Spleen (tissue), 11 donors: ENCODE measurements at regions not wholly inside any gene's neighbourhood (a gene's known extent, or its start where the extent isn't known, plus 50 kb on each side); places are given as distances from the start of the nearest gene placed in this dataset.

Source experiments
- DNase-seq: peaks from one replicate; pipeline ENCODE4 v3.0.0-alpha.2; 2020
- H3K27ac ChIP-seq, 8 donors: fragments of 200-600 bp; sonication (generic) in 7 of 8; 1 replicate in 4 of 8; 2 replicates in 4 of 8; pipeline versions ENCODE4 v1.5.0 to v1.8.0; 2016 to 2021; ENCODE audit warnings: inconsistent platforms in 4 of 8, mild to moderate bottlenecking in 4 of 8, moderate library complexity in 1 of 8
- H3K27me3 ChIP-seq, 7 donors: fragments of 200-600 bp; sonication (generic) in 6 of 7; replicated peaks in 1 of 7; 1 replicate in 4 of 7; 2 replicates in 3 of 7; pipeline versions ENCODE4 v1.5.0 to v1.8.0; 2016 to 2021; ENCODE audit warnings: inconsistent platforms in 3 of 7, mild to moderate bottlenecking in 1 of 7
- H3K36me3 ChIP-seq, 6 donors: fragments of 200-600 bp; sonication (generic) in 5 of 6; 1 replicate in 4 of 6; 2 replicates in 2 of 6; pipeline versions ENCODE4 v1.5.0 to v1.8.0; 2016 to 2021; ENCODE audit warnings: inconsistent platforms in 2 of 6
- H3K4me1 ChIP-seq, 6 donors: fragments of 200-600 bp; sonication (generic) in 5 of 6; 1 replicate in 3 of 6; 2 replicates in 3 of 6; pipeline versions ENCODE4 v1.5.0 to v1.8.0; 2016 to 2021; ENCODE audit warnings: inconsistent platforms in 3 of 6
- H3K4me3 ChIP-seq, 8 donors: fragments of 200-600 bp; sonication (generic) in 7 of 8; 1 replicate in 4 of 8; 2 replicates in 4 of 8; pipeline versions ENCODE4 v1.5.0 to v1.8.0; 2016 to 2021; ENCODE audit warnings: inconsistent platforms in 4 of 8, mild to moderate bottlenecking in 4 of 8, moderate library complexity in 2 of 8
- H3K9me3 ChIP-seq, 8 donors: fragments of 200-600 bp; sonication (generic) in 7 of 8; 1 replicate in 4 of 8; 2 replicates in 4 of 8; pipeline versions ENCODE4 v1.5.0 to v1.8.0; 2016 to 2021; ENCODE audit warnings: inconsistent platforms in 4 of 8
- CTCF ChIP-seq, 11 experiments: fragments of 200-600 bp in 7 of 11; fragments of 450-650 bp in 4 of 11; sonication (generic) in 4 of 11; IDR thresholded peaks in 8 of 11; conservative IDR thresholded peaks in 3 of 11; 1 replicate in 7 of 11; 2 replicates in 4 of 11; pipeline versions ENCODE4 v1.4.0 to v1.8.0; 2016 to 2021; ENCODE audit warnings: antibody characterized with exemption in 11 of 11, inconsistent platforms in 4 of 11, mild to moderate bottlenecking in 1 of 11
- POLR2A ChIP-seq, 3 donors: fragments of 450-650 bp; IDR thresholded peaks; one replicate each; pipeline ENCODE4 v1.5.1; 2017; ENCODE audit warnings: antibody characterized with exemption in 3 of 3, mild to moderate bottlenecking in 1 of 3
- POLR2AphosphoS5 ChIP-seq, 3 donors: sonication (generic); formaldehyde crosslinking; IDR thresholded peaks; one replicate each; pipeline ENCODE4 v1.5.1; 2017; ENCODE audit warnings: antibody characterized with exemption in 3 of 3
- WGBS, 5 donors: extraction: QIAGEN DNeasy Blood & Tissue Kit in 3 of 5; methylation state at CpG; one replicate each; pipeline versions ENCODE4 v1.1.5 to v1.1.7; 2013 to 2018; 5-methylcytosine and 5-hydroxymethylcytosine counted together
- intact Hi-C: fragments of 100-400 bp; cut with DNase I; formaldehyde crosslinking; loops from one replicate; pipeline ENCODE4 v1.15.0; 2023; ENCODE audit warnings: low total_unique reads
- donor health status: healthy with polysubstance abuse.
- donor health status: DM: no; HTN: no; CAD: no; lungs with moderate emphysema.
- donor health status: DM: no; HTN: no; CAD: no.
- donor health status: Bipolar disorder and iron deficiency.
- donor health status: healthy.
- donor health status: DM: no; HTN: no; CAD: no.
- donor health status: DM: yes; HTN: yes; CAD: no.

- H3K9me3 ChIP-seq = peaks cover 0 to 4% (median 0%) of the 10 kb centered on the region in 8 donors
- DNase-seq = no peak
- TF ChIP-seq POLR2AphosphoS5 (IDR thresholded peaks at IDR 0.05) (no peak), CTCF (IDR thresholded peaks at IDR 0.05 in 8 of 11, conservative IDR thresholded peaks at IDR 0.05 in 3 of 11) (no peak), POLR2A (IDR thresholded peaks at IDR 0.05) (no peak)
- WGBS, 5 donors = 83 to 93% (median 89%) methylated on average over 1 of the region's 1 CpG
- H3K4me1 ChIP-seq = no peaks in the 10 kb centered on the region
- H3K27me3 ChIP-seq = no peaks in the 10 kb centered on the region
- no peaks in the 10 kb centered on the region for H3K36me3 ChIP-seq
- intact Hi-C loops = no loop called here
- H3K27ac ChIP-seq = no peak overlapping the region
- H3K4me3 ChIP-seq = no peak overlapping the region
These were observed 154.5 kb upstream of the C1orf87 start for GRCh38 chr1:60228041-60228491.

- H3K4me1 ChIP-seq = no peaks in the 10 kb centered on the region
- peaks cover 0 to 4% (median 0%) of the 10 kb centered on the region in 8 donors for H3K9me3 ChIP-seq
- no peak for DNase-seq
- no peaks in the 10 kb centered on the region for H3K27me3 ChIP-seq
- TF ChIP-seq POLR2AphosphoS5 (IDR thresholded peaks at IDR 0.05) (no peak), POLR2A (IDR thresholded peaks at IDR 0.05) (no peak)
- no peak overlapping the region for H3K27ac ChIP-seq
- intact Hi-C loops = no loop called here
- H3K4me3 ChIP-seq = no peak overlapping the region
- H3K36me3 ChIP-seq = no peaks in the 10 kb centered on the region
These were observed 154.0 kb upstream of the C1orf87 start for GRCh38 chr1:60227601-60228000.

GRCh38 chr1:60225486-60225885, 151.9 kb upstream of the C1orf87 start:
- no peaks in the 10 kb centered on the region for H3K36me3 ChIP-seq
- no peaks in the 10 kb centered on the region for H3K27me3 ChIP-seq
- no peak overlapping the region for H3K27ac ChIP-seq
- intact Hi-C loops = no loop called here
- H3K9me3 ChIP-seq = peaks cover 0 to 4% (median 0%) of the 10 kb centered on the region in 8 donors
- TF ChIP-seq POLR2A (IDR thresholded peaks at IDR 0.05) = no peak
- TF ChIP-seq CTCF (IDR thresholded peaks at IDR 0.05 in 8 of 11, conservative IDR thresholded peaks at IDR 0.05 in 3 of 11) = no peak
- no peak for TF ChIP-seq POLR2AphosphoS5 (IDR thresholded peaks at IDR 0.05)
- H3K4me3 ChIP-seq = no peak overlapping the region
- no peaks in the 10 kb centered on the region for H3K4me1 ChIP-seq
- 60 to 79% (median 68%) methylated on average over 3 of the region's 3 CpGs for WGBS, 5 donors
- DNase-seq = no peak

GRCh38 chr1:60224523-60224922, 151.0 kb upstream of the C1orf87 start:
- WGBS, 5 donors = 90 to 94% (median 92%) methylated on average over 3 of the region's 3 CpGs
- Histone ChIP-seq H3K9me3 (peaks cover 0 to 4% (median 0%) of the 10 kb centered on the region in 8 donors), H3K27me3 (no peaks in the 10 kb centered on the region), H3K4me3 (no peak overlapping the region), H3K4me1 (no peaks in the 10 kb centered on the region), H3K36me3 (no peaks in the 10 kb centered on the region), H3K27ac (no peak overlapping the region)
- intact Hi-C loops = no loop called here
- TF ChIP-seq CTCF (IDR thresholded peaks at IDR 0.05 in 8 of 11, conservative IDR thresholded peaks at IDR 0.05 in 3 of 11) = no peak
- TF ChIP-seq POLR2A (IDR thresholded peaks at IDR 0.05) = no peak
- no peak for TF ChIP-seq POLR2AphosphoS5 (IDR thresholded peaks at IDR 0.05)
- DNase-seq = no peak

DNA sequence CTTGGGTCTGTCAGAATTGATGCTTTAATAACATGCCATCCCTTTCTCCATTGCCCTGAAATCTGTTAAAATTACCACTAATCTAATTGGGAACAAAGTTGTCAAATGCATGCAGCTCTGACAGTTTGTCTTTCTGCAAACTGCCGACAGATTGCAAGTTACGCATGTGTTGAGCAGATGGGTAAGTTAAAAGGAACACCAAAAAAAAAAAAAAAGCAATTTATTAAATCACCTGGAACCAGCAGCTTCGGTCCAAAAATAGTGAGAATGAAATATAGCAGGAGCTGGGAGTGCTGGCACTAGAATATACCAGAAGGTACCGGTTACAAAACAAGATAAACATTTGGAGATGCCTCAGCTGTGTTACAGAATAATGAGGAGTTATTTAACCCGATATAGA, 149.6 kb upstream of the C1orf87 start:
- intact Hi-C loops = no loop called here
- WGBS, 5 donors = 80 to 92% (median 85%) methylated on average over 5 of the region's 5 CpGs

More for the DNA sequence above, 149.6 kb upstream of the C1orf87 start:
- Histone ChIP-seq H3K36me3 (no peaks in the 10 kb centered on the region), H3K4me1 (no peaks in the 10 kb centered on the region), H3K9me3 (no peaks in the 10 kb centered on the region), H3K27ac (no peak overlapping the region), H3K4me3 (no peak overlapping the region), H3K27me3 (no peaks in the 10 kb centered on the region)
- no peak for TF ChIP-seq POLR2A (IDR thresholded peaks at IDR 0.05)
- TF ChIP-seq POLR2AphosphoS5 (IDR thresholded peaks at IDR 0.05) = no peak
- TF ChIP-seq CTCF (IDR thresholded peaks at IDR 0.05 in 8 of 11, conservative IDR thresholded peaks at IDR 0.05 in 3 of 11) = no peak
- DNase-seq = no peak
